OCI-LY7 (cell line): ENCODE measurements at regions not wholly inside any gene's neighbourhood (a gene's known extent, or its start where the extent isn't known, plus 50 kb on each side); places are given as distances from the start of the nearest gene placed in this dataset.

ENCODE experiments used
- BruUV-seq: library from RNA; stranded (reverse); fragments of 400-500 nt; replicated peaks from 2 replicates; lab custom pipeline; 2021; lab: Mats Ljungman, UMichigan
- CTCF ChIA-PET: fragments of 300-600 bp; sonication (Branson Sonifier 250); formaldehyde crosslinking; loops from one replicate; lab custom pipeline; 2022; ENCODE audit warnings: antibody characterized with exemption; ENCODE audit not compliant: unreplicated experiment; lab: Charles Lee
- POLR2A ChIA-PET: fragments of 300-600 bp; sonication (Branson Sonifier 250); formaldehyde crosslinking; loops from one replicate; lab custom pipeline; 2022; ENCODE audit warnings: antibody characterized with exemption; lab: Charles Lee
- DNase-seq: peaks from one replicate; pipeline ENCODE4 v3.0.0-alpha.2; 2015; ENCODE audit warnings: low spot score
- H2AFZ ChIP-seq: fragments of 200-600 bp; sonication (generic), shearing (Covaris generic); 2 replicates; pipeline ENCODE4 v1.6.1; 2014; ENCODE audit warnings: mild to moderate bottlenecking, antibody characterized with exemption, low read length, moderate library complexity
- H3K27ac ChIP-seq: fragments of 200-600 bp; sonication (generic); 2 replicates; pipeline ENCODE4 v1.5.1; 2014; ENCODE audit warnings: mixed run types, low read depth, mild to moderate bottlenecking, moderate library complexity, low read length, inconsistent platforms; ENCODE audit not compliant: poor library complexity, severe bottlenecking
- H3K36me3 ChIP-seq: fragments of 200-600 bp; sonication (generic); 2 replicates; pipeline ENCODE4 v1.6.1; 2014; ENCODE audit warnings: mild to moderate bottlenecking, antibody characterized with exemption, low read length, moderate library complexity, mixed read lengths; ENCODE audit not compliant: insufficient read depth
- H3K4me1 ChIP-seq: fragments of 200-600 bp; sonication (generic); 2 replicates; pipeline ENCODE4 v1.5.1; 2014; ENCODE audit warnings: mild to moderate bottlenecking, low read length; ENCODE audit not compliant: insufficient read depth, poor library complexity, severe bottlenecking
- H3K4me2 ChIP-seq: fragments of 200-600 bp; sonication (generic); 2 replicates; pipeline ENCODE4 v1.6.1; 2014; ENCODE audit warnings: mild to moderate bottlenecking, low read length
- H3K4me3 ChIP-seq: fragments of 200-600 bp; sonication (generic); 2 replicates; pipeline ENCODE4 v1.5.1; 2014; ENCODE audit warnings: mild to moderate bottlenecking, low read depth, low read length; ENCODE audit not compliant: poor library complexity, severe bottlenecking
- H3K79me2 ChIP-seq: fragments of 200-600 bp; sonication (generic); 2 replicates; pipeline ENCODE4 v1.6.1; 2016; ENCODE audit warnings: low read depth, mild to moderate bottlenecking, low read length, moderate library complexity, mixed read lengths; ENCODE audit not compliant: insufficient read depth
- H3K9me2 ChIP-seq: fragments of 200-600 bp; sonication (generic); 2 replicates; pipeline ENCODE4 v1.6.1; 2016; ENCODE audit warnings: mild to moderate bottlenecking, low read length, mixed read lengths; ENCODE audit not compliant: insufficient read depth
- H3K9me3 ChIP-seq: fragments of 200-600 bp; sonication (generic); 2 replicates; pipeline ENCODE4 v1.6.1; 2014; ENCODE audit warnings: mild to moderate bottlenecking, mixed run types, low read length, mixed read lengths
- H4K20me1 ChIP-seq: fragments of 200-600 bp; sonication (generic); 2 replicates; pipeline ENCODE4 v1.6.1; 2014; ENCODE audit warnings: mild to moderate bottlenecking, antibody characterized with exemption, low read length, moderate library complexity, mixed read lengths; ENCODE audit not compliant: insufficient read depth
- CTCF ChIP-seq: fragments of 200-600 bp; sonication (generic); conservative IDR thresholded peaks from 2 replicates; pipeline ENCODE4 v1.5.1; 2014; ENCODE audit warnings: mild to moderate bottlenecking, antibody characterized with exemption, low read length, moderate library complexity, mixed read lengths
- EZH2phosphoT487 ChIP-seq: fragments of 200-600 bp; sonication (generic); IDR thresholded peaks from 2 replicates; pipeline ENCODE4 v1.6.1; 2018; ENCODE audit warnings: low read depth, borderline replicate concordance, mild to moderate bottlenecking, mixed run types, antibody characterized with exemption, low read length, moderate library complexity, mixed read lengths
- intact Hi-C: fragments of 100-400 bp; cut with micrococcal nuclease; formaldehyde crosslinking; loops from one replicate; pipeline ENCODE4 v1.10.0; 2022; ENCODE audit not compliant: unreplicated experiment

DNA sequence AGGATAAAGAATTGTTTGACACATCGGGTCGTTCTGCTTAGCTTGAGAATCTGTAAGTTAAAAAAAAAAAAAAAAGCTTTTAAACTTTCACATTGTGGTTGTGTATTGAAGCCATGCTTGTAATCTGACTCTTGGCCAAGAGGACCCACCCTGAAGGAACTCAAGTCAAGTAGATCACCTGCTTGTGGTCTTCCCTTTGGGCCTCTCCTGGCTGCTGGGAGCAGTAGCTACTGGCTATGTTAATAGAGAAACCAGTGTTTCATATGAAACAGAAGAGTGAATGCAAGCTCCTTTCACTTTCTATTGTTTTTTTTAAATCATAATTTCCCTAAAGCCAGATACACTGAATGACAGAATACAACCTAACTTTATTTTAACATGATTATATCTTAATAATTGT, 402.4 kb upstream of the NDST4 start:
- ChIA-PET CTCF (no interaction called here), POLR2A (interaction anchor here (0.6 kb wide), 1 partner anchor 638 kb away, joined by 3 read pairs; no protein-coding TSS in a partner anchor)
- BruUV-seq: no TSS peak
- Histone ChIP-seq H4K20me1 (no peaks in the 10 kb centered on the region), H3K9me2 (no peaks in the 10 kb centered on the region), H3K4me3 (no peak overlapping the region), H3K79me2 (no peaks in the 10 kb centered on the region), H3K36me3 (no peaks in the 10 kb centered on the region), H3K9me3 (no peaks in the 10 kb centered on the region), H2AFZ (no peak overlapping the region), H3K4me1 (no peaks in the 10 kb centered on the region), H3K4me2 (no peak overlapping the region), H3K27ac (no peak overlapping the region)
- no peak for TF ChIP-seq EZH2phosphoT487
- no peak for TF ChIP-seq CTCF
- intact Hi-C loops: no loop called here
- no peak for DNase-seq

- Histone ChIP-seq H3K79me2 (no peaks in the 10 kb centered on the region), H4K20me1 (no peaks in the 10 kb centered on the region), H3K36me3 (no peaks in the 10 kb centered on the region), H3K9me3 (no peaks in the 10 kb centered on the region), H2AFZ (no peak overlapping the region), H3K4me1 (no peaks in the 10 kb centered on the region), H3K4me3 (no peak overlapping the region), H3K27ac (no peak overlapping the region), H3K9me2 (no peaks in the 10 kb centered on the region), H3K4me2 (no peak overlapping the region)
- DNase-seq: no peak
- POLR2A ChIA-PET: interaction anchor here (0.6 kb wide), 1 partner anchor 638 kb away, joined by 3 read pairs; no protein-coding TSS in a partner anchor
- intact Hi-C loops: no loop called here
- no TSS peak for BruUV-seq
- TF ChIP-seq EZH2phosphoT487 (no peak), CTCF (no peak)
- CTCF ChIA-PET: no interaction called here
Observed at GRCh38 chr4:115515366-115515765, 401.9 kb upstream of the NDST4 start.

- H3K9me3 ChIP-seq: no peaks in the 10 kb centered on the region
Observed at GRCh38 chr4:115514675-115515074, 401.3 kb upstream of the NDST4 start.

More at GRCh38 chr4:115514675-115515074, 401.3 kb upstream of the NDST4 start:
- no peak for DNase-seq
- H3K4me1 ChIP-seq: no peaks in the 10 kb centered on the region
- POLR2A ChIA-PET: interaction anchor here (0.6 kb wide), 1 partner anchor 92 kb away, joined by 3 read pairs; no protein-coding TSS in a partner anchor
- BruUV-seq: no TSS peak
- H2AFZ ChIP-seq: no peak overlapping the region
- TF ChIP-seq EZH2phosphoT487 (no peak), CTCF (no peak)
- H4K20me1 ChIP-seq: no peaks in the 10 kb centered on the region
- no peaks in the 10 kb centered on the region for H3K9me2 ChIP-seq
- intact Hi-C loops: no loop called here
- no peak overlapping the region for H3K4me2 ChIP-seq
- H3K79me2 ChIP-seq: no peaks in the 10 kb centered on the region
- CTCF ChIA-PET: no interaction called here
- H3K36me3 ChIP-seq: no peaks in the 10 kb centered on the region
- no peak overlapping the region for H3K4me3 ChIP-seq
- H3K27ac ChIP-seq: no peak overlapping the region
